ENCODE measurements at regions not wholly inside any gene's neighbourhood (a gene's known extent, or its start where the extent isn't known, plus 50 kb on each side); places are given as distances from the start of the nearest gene placed in this dataset.

GRCh38 chr16:9536905-9537304 is 445.5 kb downstream of the HAPSTR1 start:
- no peak for DNase-seq

- DNase-seq = no peak
Measured at GRCh38 chr16:9539346-9539745, 447.9 kb downstream of the HAPSTR1 start.

- no peak for DNase-seq
Measured at GRCh38 chr16:9541723-9542122, 450.3 kb downstream of the HAPSTR1 start.

GRCh38 chr16:9542165-9542755 is 450.8 kb downstream of the HAPSTR1 start:
- DNase-seq = no peak

- no peak for DNase-seq
Measured at GRCh38 chr16:9545522-9546437, 454.3 kb downstream of the HAPSTR1 start.

- no peak for DNase-seq
Measured at GRCh38 chr16:9546438-9546786, 455.0 kb downstream of the HAPSTR1 start.

- no peak for DNase-seq
Measured at GRCh38 chr16:9549487-9549886, 458.0 kb downstream of the HAPSTR1 start.

GRCh38 chr16:9555051-9555450 is 463.6 kb downstream of the HAPSTR1 start:
- DNase-seq = no peak

GRCh38 chr16:9556949-9557665 is 465.7 kb downstream of the HAPSTR1 start:
- no peak for DNase-seq

GRCh38 chr16:9557713-9558112 is 466.3 kb downstream of the HAPSTR1 start:
- no peak for DNase-seq

- DNase-seq = no peak
Measured at GRCh38 chr16:9566099-9566498, 474.7 kb downstream of the HAPSTR1 start.

- no peak for DNase-seq
Measured at GRCh38 chr16:9567666-9568065, 476.2 kb downstream of the HAPSTR1 start.

- no peak for DNase-seq
Measured at GRCh38 chr16:9568261-9568660, 476.8 kb downstream of the HAPSTR1 start.

GRCh38 chr16:9570521-9570920 is 479.1 kb downstream of the HAPSTR1 start:
- DNase-seq = no peak

- no peak for DNase-seq
Measured at GRCh38 chr16:9578459-9578858, 487.0 kb downstream of the HAPSTR1 start.

GRCh38 chr16:9580025-9580424 is 488.6 kb downstream of the HAPSTR1 start:
- no peak for DNase-seq

- no peak for DNase-seq
Measured at GRCh38 chr16:9593440-9593839, 502.0 kb downstream of the HAPSTR1 start.

GRCh38 chr16:9594047-9594446 is 502.6 kb downstream of the HAPSTR1 start:
- no peak for DNase-seq

GRCh38 chr16:9594946-9595345 is 503.5 kb downstream of the HAPSTR1 start:
- DNase-seq = no peak

GRCh38 chr16:9595393-9595792 is 503.9 kb downstream of the HAPSTR1 start:
- no peak for DNase-seq

- DNase-seq = no peak
Measured at GRCh38 chr16:9596788-9597187, 505.3 kb downstream of the HAPSTR1 start.

GRCh38 chr16:9597967-9598730 is 506.7 kb downstream of the HAPSTR1 start:
- DNase-seq = no peak

- no peak for DNase-seq
Measured at GRCh38 chr16:9598731-9599083, 507.3 kb downstream of the HAPSTR1 start.

Data from stimulated activated CD4-positive, alpha-beta T cell treated with anti-CD3 and anti-CD28 coated beads, Interleukin-4, amount 100 ng/mL, for 1 hour (primary cell).